Subcutaneous abdominal adipose tissue (tissue), 5 donors: ENCODE measurements at regions not wholly inside any gene's neighbourhood (a gene's known extent, or its start where the extent isn't known, plus 50 kb on each side); places are given as distances from the start of the nearest gene placed in this dataset.

ENCODE experiments used
- H3K27ac ChIP-seq: one replicate; pipeline ENCODE4 v1.7.0; 2013; ENCODE audit warnings: low read depth, mild to moderate bottlenecking, inconsistent platforms, low read length, moderate library complexity
- H3K27me3 ChIP-seq, 5 donors: one replicate each; pipeline ENCODE4 v1.7.0; 2013; ENCODE audit warnings: low read length in 5 of 5, inconsistent platforms in 1 of 5; ENCODE audit not compliant: control insufficient read depth in 5 of 5, insufficient read depth in 4 of 5
- H3K36me3 ChIP-seq, 5 donors: one replicate each; pipeline ENCODE4 v1.7.0; 2013; ENCODE audit warnings: low read length in 5 of 5; ENCODE audit not compliant: control insufficient read depth in 5 of 5, insufficient read depth in 5 of 5
- H3K4me1 ChIP-seq, 5 donors: one replicate each; pipeline ENCODE4 v1.7.0; 2013; ENCODE audit warnings: low read length in 5 of 5, mild to moderate bottlenecking in 3 of 5, moderate library complexity in 1 of 5; ENCODE audit not compliant: control insufficient read depth in 5 of 5, insufficient read depth in 5 of 5
- H3K4me3 ChIP-seq, 5 donors: one replicate each; pipeline ENCODE4 v1.7.0; 2013; ENCODE audit warnings: low read length in 5 of 5, low read depth in 1 of 5
- H3K9ac ChIP-seq, 5 donors: one replicate each; pipeline ENCODE4 v1.7.0; 2013; ENCODE audit warnings: low read length in 5 of 5, mild to moderate bottlenecking in 4 of 5, moderate library complexity in 3 of 5
- H3K9me3 ChIP-seq, 5 donors: one replicate each; pipeline ENCODE4 v1.7.0; 2013; ENCODE audit warnings: low read length in 5 of 5; ENCODE audit not compliant: control insufficient read depth in 5 of 5
- donor health status: healthy.
- donor health status: healthy.
- donor health status: healthy.
- donor health status: healthy.
- donor health status: healthy.

DNA sequence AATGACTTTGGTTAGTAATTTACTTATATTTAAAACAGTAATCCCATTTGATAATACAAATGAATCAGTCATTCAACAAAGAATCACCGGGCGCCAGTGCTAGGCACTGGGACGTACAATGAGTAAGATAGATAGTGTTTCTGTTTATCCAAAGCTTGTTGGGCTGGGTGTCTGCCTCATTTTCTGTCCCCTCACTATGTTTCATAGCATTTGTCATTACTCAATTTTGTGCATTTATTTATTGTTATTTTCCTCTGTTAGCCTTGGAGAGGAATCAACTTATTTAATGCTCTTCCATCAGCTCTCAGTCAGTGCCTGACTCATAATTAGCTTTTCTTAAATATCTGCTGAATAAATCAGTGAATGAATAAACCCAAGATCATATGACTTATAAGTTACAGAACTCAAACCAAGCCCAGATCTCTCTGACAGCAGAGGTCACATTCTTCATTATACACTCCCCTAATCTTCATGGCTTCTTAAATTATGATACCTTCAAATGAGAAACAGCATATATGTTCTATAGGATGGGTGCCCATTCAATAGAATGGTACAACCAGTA is 86.2 kb downstream of the TSPAN8 start:
- Histone ChIP-seq H3K4me1 (no peaks in the 10 kb centered on the region), H3K27me3 (no peaks in the 10 kb centered on the region), H3K4me3 (no peak overlapping the region), H3K36me3 (no peaks in the 10 kb centered on the region), H3K27ac (no peak overlapping the region), H3K9me3 (no peaks in the 10 kb centered on the region), H3K9ac (no peak overlapping the region)

DNA sequence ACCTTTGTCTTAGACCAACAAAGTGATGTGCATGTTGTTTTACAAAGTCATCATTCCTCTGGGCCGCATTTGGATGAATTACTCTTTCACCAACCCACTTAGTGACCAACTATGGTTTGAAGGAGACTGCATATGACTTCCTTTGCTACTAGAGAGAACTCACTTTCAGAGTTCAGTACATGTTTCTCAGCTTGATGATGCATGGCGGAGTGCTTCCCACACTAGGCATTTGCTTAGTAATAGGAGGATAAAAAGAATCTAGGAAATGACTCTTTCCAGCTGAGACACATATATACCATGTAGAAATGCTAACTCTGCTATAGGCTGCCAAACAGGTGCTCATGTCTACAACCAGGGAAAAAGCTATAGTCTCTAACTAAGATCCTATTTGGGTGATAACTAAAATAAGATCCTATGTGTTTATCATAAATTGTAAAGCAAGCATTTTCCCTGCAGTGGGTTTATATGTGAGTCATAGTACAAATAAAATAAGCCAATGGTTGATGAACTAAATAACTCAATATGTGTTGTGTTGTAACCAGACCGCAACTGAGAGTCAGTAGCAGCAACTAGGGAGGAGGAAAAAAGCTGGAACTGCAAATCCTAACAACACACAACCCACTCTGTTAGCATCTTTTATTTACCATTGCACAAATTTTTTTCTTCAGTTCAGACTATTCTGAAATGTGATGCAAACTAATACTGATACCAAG is 87.2 kb downstream of the TSPAN8 start:
- no peaks in the 10 kb centered on the region for H3K4me1 ChIP-seq
- no peak overlapping the region for H3K27ac ChIP-seq
- no peak overlapping the region for H3K9ac ChIP-seq
- H3K4me3 ChIP-seq: no peak overlapping the region
- H3K27me3 ChIP-seq: no peaks in the 10 kb centered on the region
- no peaks in the 10 kb centered on the region for H3K9me3 ChIP-seq
- no peaks in the 10 kb centered on the region for H3K36me3 ChIP-seq

DNA sequence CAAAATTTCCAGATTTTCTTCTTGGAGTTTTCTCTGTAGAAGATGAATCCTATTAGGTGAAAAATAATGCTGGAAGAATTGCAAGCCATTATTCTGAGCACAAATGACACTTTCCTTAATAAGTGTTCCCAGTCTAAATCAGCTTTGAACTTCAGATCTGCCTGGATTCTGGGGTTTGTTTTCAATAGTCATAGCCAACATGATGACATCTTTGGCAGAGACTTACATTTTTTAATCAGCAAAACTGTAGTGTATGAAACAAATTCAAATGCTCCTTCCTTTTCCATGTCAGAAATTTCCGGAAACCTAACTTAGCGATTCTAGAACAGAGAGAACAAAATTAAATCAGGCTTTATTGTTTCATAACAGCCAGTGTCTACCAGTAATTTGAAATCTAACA is 88.5 kb downstream of the TSPAN8 start:
- Histone ChIP-seq H3K36me3 (no peaks in the 10 kb centered on the region), H3K4me3 (no peak overlapping the region), H3K9me3 (no peaks in the 10 kb centered on the region), H3K27me3 (no peaks in the 10 kb centered on the region), H3K4me1 (no peaks in the 10 kb centered on the region), H3K9ac (no peak overlapping the region), H3K27ac (no peak overlapping the region)

DNA sequence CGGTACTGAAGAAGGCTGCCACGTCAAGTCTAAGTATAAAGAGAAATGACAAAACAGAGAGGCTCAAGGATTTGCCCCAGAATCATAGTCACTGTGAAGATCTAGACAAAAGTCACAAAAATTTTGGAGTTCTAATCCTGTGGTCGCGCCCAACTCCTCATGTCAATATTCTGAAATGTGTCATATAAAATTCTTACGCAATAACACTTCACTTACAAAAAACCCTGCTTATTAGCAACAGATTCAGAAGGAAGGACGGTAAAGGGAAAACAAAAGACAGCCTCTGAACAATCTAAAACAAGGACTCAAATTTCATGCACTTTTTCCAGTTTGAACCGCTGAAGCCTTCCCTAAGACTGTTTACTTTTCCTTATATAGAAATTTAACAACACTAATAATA is 94.7 kb downstream of the TSPAN8 start:
- Histone ChIP-seq H3K9me3 (peaks cover 0 to 2% (median 0%) of the 10 kb centered on the region in 5 donors), H3K27me3 (no peaks in the 10 kb centered on the region), H3K27ac (no peak overlapping the region), H3K36me3 (no peaks in the 10 kb centered on the region), H3K4me1 (no peaks in the 10 kb centered on the region), H3K4me3 (no peak overlapping the region), H3K9ac (no peak overlapping the region)

DNA sequence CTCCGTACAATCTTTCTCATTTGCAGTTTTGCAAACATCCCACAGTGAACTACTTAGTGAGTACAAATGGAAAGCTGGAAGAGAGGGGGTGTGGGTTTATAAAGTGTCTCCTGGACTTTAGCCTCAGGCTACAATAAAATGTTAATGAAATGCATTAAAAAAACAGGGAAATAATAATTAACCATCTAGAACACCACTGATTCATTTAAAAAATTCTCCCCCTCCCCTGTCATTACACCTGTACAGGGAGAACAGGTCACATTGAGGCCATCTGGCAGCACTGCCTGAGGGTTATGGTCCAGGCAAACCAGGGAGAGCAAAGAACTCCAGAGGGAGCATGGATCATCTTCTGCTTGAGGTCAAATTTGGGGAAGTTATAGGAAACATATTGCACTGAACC is 96.3 kb downstream of the TSPAN8 start:
- no peaks in the 10 kb centered on the region for H3K27me3 ChIP-seq
- H3K9me3 ChIP-seq: peaks cover 0 to 2% (median 0%) of the 10 kb centered on the region in 5 donors
- H3K4me3 ChIP-seq: no peak overlapping the region
- no peaks in the 10 kb centered on the region for H3K36me3 ChIP-seq
- H3K9ac ChIP-seq: no peak overlapping the region
- H3K27ac ChIP-seq: no peak overlapping the region
- no peaks in the 10 kb centered on the region for H3K4me1 ChIP-seq

DNA sequence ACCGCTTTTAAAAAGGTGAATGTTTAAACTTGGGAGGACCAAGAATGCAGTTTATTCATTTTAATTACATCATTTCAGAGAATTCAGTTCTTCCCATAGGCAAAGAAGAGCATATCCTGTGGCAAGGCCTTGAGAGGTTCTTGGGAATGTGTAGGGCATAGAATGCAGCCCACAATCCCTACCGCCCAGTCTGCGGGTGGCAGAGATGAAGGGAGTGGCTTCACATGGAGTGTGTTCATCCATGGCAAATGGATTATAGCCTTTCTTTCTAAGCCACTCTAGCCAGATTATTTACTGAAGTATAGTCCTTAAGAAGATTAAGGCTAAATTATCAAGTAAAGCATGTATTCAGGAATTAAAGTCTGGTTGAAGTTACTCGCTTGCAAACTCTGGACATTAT is 97.4 kb downstream of the TSPAN8 start:
- Histone ChIP-seq H3K36me3 (no peaks in the 10 kb centered on the region), H3K9me3 (peaks cover 0 to 2% (median 0%) of the 10 kb centered on the region in 5 donors), H3K27ac (no peak overlapping the region)

DNA sequence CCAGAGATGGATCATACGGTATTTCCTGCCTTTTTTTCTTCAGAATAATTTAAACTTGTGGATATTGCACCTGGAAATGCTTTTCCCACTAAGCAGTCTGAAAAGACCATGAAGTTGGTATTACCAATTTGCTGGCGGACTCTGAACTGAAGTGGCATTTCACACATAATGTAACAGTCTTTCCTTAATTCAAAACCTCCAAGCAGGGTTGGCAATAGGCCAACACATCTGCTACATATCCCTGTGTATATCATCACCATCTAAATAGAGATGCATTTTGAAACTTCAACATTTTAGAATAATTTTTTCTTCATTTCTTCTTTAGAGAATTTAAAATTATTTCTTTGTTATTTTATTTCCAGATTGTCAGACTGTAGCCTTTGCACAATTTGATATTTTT is 100.5 kb downstream of the TSPAN8 start:
- no peaks in the 10 kb centered on the region for H3K4me1 ChIP-seq
- H3K36me3 ChIP-seq: no peaks in the 10 kb centered on the region
- no peaks in the 10 kb centered on the region for H3K27me3 ChIP-seq
- H3K9ac ChIP-seq: no peak overlapping the region
- H3K9me3 ChIP-seq: peaks cover 0 to 2% (median 0%) of the 10 kb centered on the region in 5 donors
- no peak overlapping the region for H3K27ac ChIP-seq
- H3K4me3 ChIP-seq: no peak overlapping the region

More for the DNA sequence above, 97.4 kb downstream of the TSPAN8 start:
- Histone ChIP-seq H3K27me3 (no peaks in the 10 kb centered on the region), H3K4me3 (no peak overlapping the region), H3K9ac (no peak overlapping the region), H3K4me1 (no peaks in the 10 kb centered on the region)

DNA sequence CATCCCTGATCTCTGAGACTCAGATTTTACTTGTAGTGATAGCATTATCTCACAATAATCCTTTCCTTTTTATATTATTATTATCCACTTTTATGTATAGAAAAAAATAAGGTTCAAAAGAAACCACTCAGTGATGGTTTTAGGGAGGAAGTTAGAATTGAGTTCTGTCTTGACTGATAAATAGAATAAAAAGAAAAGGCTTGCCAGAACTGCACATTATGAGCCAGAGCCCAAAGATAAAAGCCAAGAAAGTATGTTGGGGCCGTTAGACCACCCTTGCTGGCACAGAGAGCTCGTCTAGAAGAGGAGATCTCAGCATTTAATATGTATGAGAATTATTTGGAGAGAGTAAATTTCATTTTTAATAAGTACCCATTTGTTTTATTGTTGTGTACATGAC is 103.2 kb downstream of the TSPAN8 start:
- no peak overlapping the region for H3K27ac ChIP-seq
- peaks cover 0 to 2% (median 0%) of the 10 kb centered on the region in 5 donors for H3K9me3 ChIP-seq
- H3K4me3 ChIP-seq: no peak overlapping the region
- no peaks in the 10 kb centered on the region for H3K36me3 ChIP-seq
- no peaks in the 10 kb centered on the region for H3K27me3 ChIP-seq
- H3K9ac ChIP-seq: no peak overlapping the region
- no peaks in the 10 kb centered on the region for H3K4me1 ChIP-seq

DNA sequence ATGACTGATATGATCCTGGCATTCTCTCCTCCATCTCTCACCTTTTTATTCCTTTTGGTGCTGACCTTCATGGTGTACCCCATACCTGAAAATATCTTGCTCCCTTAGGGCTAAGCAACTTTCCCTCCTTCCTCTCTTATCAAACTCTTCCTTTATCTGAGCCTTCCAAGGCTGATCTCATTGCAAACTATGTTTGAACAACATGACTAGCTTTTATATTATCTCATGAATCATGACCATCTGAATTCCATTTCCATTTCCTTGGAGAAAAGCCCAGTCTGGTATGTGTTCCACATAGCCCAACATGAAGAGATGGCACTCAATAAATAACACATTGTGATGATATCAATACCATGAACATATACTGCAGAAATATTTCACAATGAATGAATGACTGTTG is 111.6 kb downstream of the TSPAN8 start:
- Histone ChIP-seq H3K4me3 (no peak overlapping the region), H3K4me1 (peaks cover 0 to 6% (median 3%) of the 10 kb centered on the region in 5 donors), H3K36me3 (no peaks in the 10 kb centered on the region), H3K9ac (no peak overlapping the region), H3K9me3 (no peaks in the 10 kb centered on the region), H3K27ac (no peak overlapping the region), H3K27me3 (no peaks in the 10 kb centered on the region)

DNA sequence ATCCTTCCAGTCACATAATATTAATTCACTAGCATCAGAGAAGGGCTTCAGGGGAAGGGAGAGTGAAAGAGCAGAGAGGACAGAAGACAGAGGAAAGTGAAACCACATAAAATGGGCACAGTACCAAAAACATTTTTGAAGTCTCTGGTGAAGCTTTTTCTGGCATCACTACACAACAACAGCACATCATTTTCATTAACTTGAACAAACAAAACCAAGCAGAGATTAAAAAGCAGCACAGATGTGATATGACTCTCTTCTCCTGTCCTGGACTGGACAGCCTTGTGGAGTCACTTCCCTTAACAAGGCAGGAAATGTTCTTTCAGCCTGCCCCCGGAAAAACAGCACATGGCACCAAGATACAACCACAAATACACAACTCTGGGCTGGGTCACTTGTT is 112.0 kb downstream of the TSPAN8 start:
- H3K4me1 ChIP-seq: peaks cover 0 to 6% (median 3%) of the 10 kb centered on the region in 5 donors
- H3K9ac ChIP-seq: no peak overlapping the region
- H3K27ac ChIP-seq: no peak overlapping the region
- no peaks in the 10 kb centered on the region for H3K9me3 ChIP-seq
- H3K4me3 ChIP-seq: no peak overlapping the region
- H3K27me3 ChIP-seq: no peaks in the 10 kb centered on the region
- no peaks in the 10 kb centered on the region for H3K36me3 ChIP-seq
